ENCODE measurements at regions not wholly inside any gene's neighbourhood (a gene's known extent, or its start where the extent isn't known, plus 50 kb on each side); places are given as distances from the start of the nearest gene placed in this dataset.

GRCh38 chr16:27726621-27727261 is 176.8 kb downstream of the KATNIP start:
- Mint-ChIP-seq H3K36me3 (ENCODE audit: insufficient read depth) (peaks cover 7% of the 10 kb centered on the region), H3K27ac (ENCODE audit: low read depth) (no peak overlapping the region), H3K27me3 (no peaks in the 10 kb centered on the region), H3K4me1 (peaks cover 9% of the 10 kb centered on the region), H3K9me3 (no peaks in the 10 kb centered on the region), H3K4me3 (no peak overlapping the region)
- ATAC-seq (replicated peaks; ENCODE audit: extremely low read depth, poor library complexity, severe bottlenecking) (no peak), DNase-seq (ENCODE audit: low spot score in 2 of 2) (no peak)

GRCh38 chr16:27727941-27728340 is 178.0 kb downstream of the KATNIP start:
- Mint-ChIP-seq H3K27ac (ENCODE audit: low read depth) (no peak overlapping the region), H3K4me3 (no peak overlapping the region), H3K4me1 (no peaks in the 10 kb centered on the region), H3K36me3 (ENCODE audit: insufficient read depth) (peaks cover 7% of the 10 kb centered on the region), H3K27me3 (no peaks in the 10 kb centered on the region), H3K9me3 (no peaks in the 10 kb centered on the region)
- DNase-seq (ENCODE audit: low spot score in 2 of 2) (no peak), ATAC-seq (replicated peaks; ENCODE audit: extremely low read depth, poor library complexity, severe bottlenecking) (no peak)

DNA sequence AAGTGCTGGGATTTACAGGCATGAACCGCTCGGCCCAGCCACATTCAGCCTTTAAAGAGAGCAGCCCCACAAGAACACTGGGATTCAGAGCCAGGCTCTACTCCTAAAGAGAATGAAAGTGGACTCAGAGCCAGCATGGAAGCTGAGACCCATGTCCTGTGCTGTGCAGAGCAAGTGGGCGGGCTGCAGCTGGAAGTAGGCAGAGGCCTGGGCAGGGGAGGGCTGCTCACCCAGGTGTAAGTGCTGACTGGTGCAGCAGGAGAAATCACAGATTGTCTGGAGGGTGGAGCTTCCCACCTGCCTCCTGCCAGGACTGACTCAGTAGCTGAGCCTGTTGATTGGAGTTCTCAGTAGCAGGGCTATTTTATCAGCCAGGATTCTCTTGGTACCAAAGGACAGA is 178.7 kb downstream of the KATNIP start:
- no peak for DNase-seq (ENCODE audit: low spot score in 2 of 2)
- Mint-ChIP-seq H3K27ac (ENCODE audit: low read depth) (no peak overlapping the region), H3K36me3 (ENCODE audit: insufficient read depth) (peaks cover 7% of the 10 kb centered on the region), H3K4me3 (no peak overlapping the region), H3K27me3 (no peaks in the 10 kb centered on the region), H3K9me3 (no peaks in the 10 kb centered on the region), H3K4me1 (no peaks in the 10 kb centered on the region)
- no peak for ATAC-seq (replicated peaks; ENCODE audit: extremely low read depth, poor library complexity, severe bottlenecking)

- no peaks in the 10 kb centered on the region for H3K4me1 Mint-ChIP-seq
- DNase-seq (ENCODE audit: low spot score in 2 of 2) (no peak), ATAC-seq (replicated peaks; ENCODE audit: extremely low read depth, poor library complexity, severe bottlenecking) (no peak)
- peaks cover 7% of the 10 kb centered on the region for H3K36me3 Mint-ChIP-seq (ENCODE audit: insufficient read depth)
- no peaks in the 10 kb centered on the region for H3K27me3 Mint-ChIP-seq
- no peak overlapping the region for H3K27ac Mint-ChIP-seq (ENCODE audit: low read depth)
- H3K9me3 Mint-ChIP-seq: no peaks in the 10 kb centered on the region
- H3K4me3 Mint-ChIP-seq: no peak overlapping the region
Observed at GRCh38 chr16:27729516-27730304, 179.8 kb downstream of the KATNIP start.

DNA sequence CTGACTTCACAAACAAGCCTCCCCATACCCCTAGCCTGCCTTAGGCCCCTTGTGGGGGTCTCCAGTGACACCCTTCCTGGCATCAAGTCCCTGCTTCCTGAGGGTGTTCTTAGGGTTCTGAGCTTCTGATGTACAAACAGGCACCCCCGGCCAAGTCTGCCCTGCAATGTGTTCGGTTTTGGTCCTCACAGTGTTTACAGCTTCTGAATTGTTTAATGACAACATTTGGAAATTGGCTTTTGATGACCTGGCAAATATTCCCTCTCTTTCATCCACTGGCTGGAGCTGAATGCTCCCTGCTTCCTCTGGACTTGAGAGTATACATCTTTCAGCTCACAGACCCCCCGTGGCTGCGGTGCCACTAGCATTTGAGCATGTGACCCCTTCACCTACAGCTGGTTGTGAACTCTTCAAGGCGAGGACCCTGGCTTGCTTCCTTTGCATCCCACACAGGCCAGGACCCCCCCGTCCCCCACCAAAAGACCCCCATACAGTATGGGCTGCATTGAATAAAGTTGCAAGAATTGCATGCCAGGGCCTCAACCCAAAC is 180.8 kb downstream of the KATNIP start:
- Mint-ChIP-seq H3K27me3 (no peaks in the 10 kb centered on the region), H3K4me3 (no peak overlapping the region), H3K36me3 (ENCODE audit: insufficient read depth) (peaks cover 7% of the 10 kb centered on the region), H3K4me1 (no peaks in the 10 kb centered on the region), H3K9me3 (no peaks in the 10 kb centered on the region), H3K27ac (ENCODE audit: low read depth) (no peak overlapping the region)
- no peak for ATAC-seq (replicated peaks; ENCODE audit: extremely low read depth, poor library complexity, severe bottlenecking)
- no peak for DNase-seq (ENCODE audit: low spot score in 2 of 2)

GRCh38 chr16:27735031-27735430 is 185.1 kb downstream of the KATNIP start:
- no peaks in the 10 kb centered on the region for H3K9me3 Mint-ChIP-seq
- ATAC-seq (replicated peaks; ENCODE audit: extremely low read depth, poor library complexity, severe bottlenecking) (no peak), DNase-seq (ENCODE audit: low spot score in 2 of 2) (no peak)
- peaks cover 8% of the 10 kb centered on the region for H3K36me3 Mint-ChIP-seq (ENCODE audit: insufficient read depth)
- no peaks in the 10 kb centered on the region for H3K27me3 Mint-ChIP-seq
- no peak overlapping the region for H3K4me3 Mint-ChIP-seq
- no peak overlapping the region for H3K27ac Mint-ChIP-seq (ENCODE audit: low read depth)
- no peaks in the 10 kb centered on the region for H3K4me1 Mint-ChIP-seq

GRCh38 chr16:27736431-27736830 is 186.5 kb downstream of the KATNIP start:
- Mint-ChIP-seq H3K27me3 (no peaks in the 10 kb centered on the region), H3K4me1 (no peaks in the 10 kb centered on the region), H3K27ac (ENCODE audit: low read depth) (peak overlapping the region; percentile 30), H3K9me3 (no peaks in the 10 kb centered on the region), H3K4me3 (no peak overlapping the region), H3K36me3 (ENCODE audit: insufficient read depth) (peaks cover 10% of the 10 kb centered on the region)
- ATAC-seq (replicated peaks; ENCODE audit: extremely low read depth, poor library complexity, severe bottlenecking) (no peak), DNase-seq (ENCODE audit: low spot score in 2 of 2) (no peak)

GRCh38 chr16:27737513-27737912 is 187.6 kb downstream of the KATNIP start:
- H3K4me1 Mint-ChIP-seq: no peaks in the 10 kb centered on the region
- no peaks in the 10 kb centered on the region for H3K27me3 Mint-ChIP-seq
- ATAC-seq (replicated peaks; ENCODE audit: extremely low read depth, poor library complexity, severe bottlenecking) (no peak), DNase-seq (ENCODE audit: low spot score in 2 of 2) (no peak)
- no peaks in the 10 kb centered on the region for H3K9me3 Mint-ChIP-seq
- H3K36me3 Mint-ChIP-seq (ENCODE audit: insufficient read depth): peaks cover 10% of the 10 kb centered on the region
- no peak overlapping the region for H3K27ac Mint-ChIP-seq (ENCODE audit: low read depth)
- H3K4me3 Mint-ChIP-seq: no peak overlapping the region

Measured in central memory CD8-positive, alpha-beta T cell (primary cell).